ENCODE measurements at regions not wholly inside any gene's neighbourhood (a gene's known extent, or its start where the extent isn't known, plus 50 kb on each side); places are given as distances from the start of the nearest gene placed in this dataset.

DNA sequence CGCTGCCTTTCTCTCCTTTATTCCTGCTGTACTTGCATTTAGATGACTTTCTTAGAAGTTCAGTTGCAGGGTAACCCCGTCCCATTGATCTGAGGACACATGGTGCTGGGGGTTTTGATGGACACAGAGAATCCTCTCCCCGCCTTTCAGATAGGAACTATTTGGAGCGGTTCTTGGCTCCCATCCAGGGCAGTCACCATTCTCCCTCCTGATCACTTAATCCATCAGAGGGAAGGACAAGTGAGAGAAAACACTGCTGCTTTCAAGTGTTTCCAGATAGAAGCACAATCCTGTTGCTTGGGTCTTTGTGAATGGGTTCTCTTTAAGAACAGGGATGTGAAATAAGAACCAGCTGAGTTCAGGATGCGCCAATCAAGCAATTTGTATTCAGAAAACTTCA, 85.2 kb downstream of the IRX1 start:
- DNase-seq (ENCODE audit: low read depth in 1 of 2, low spot score in 1 of 2) (no peak), FAIRE-seq (no peak), ATAC-seq (no peak)
- ChIA-PET POLR2A (no interaction called here), CTCF (no interaction called here)
- Histone ChIP-seq H3K27ac (no peak overlapping the region), H3K4me1 (no peaks in the 10 kb centered on the region), H3K4me2 (no peak overlapping the region), H3K9me3 (no peaks in the 10 kb centered on the region), H3K4me3 (no peak overlapping the region)
- WGBS (ENCODE audit: missing lambda C conversion rate): 11% methylated on average over 5 of the region's 5 CpGs
- no peak for TF ChIP-seq POLR2A (IDR thresholded peaks at IDR 0.05; ENCODE audit: low read length)
- no peak for TF ChIP-seq TP53 (CRISPR knock-in tag; IDR thresholded peaks at IDR 0.05)
- TF ChIP-seq RAD21 (conservative IDR thresholded peaks at IDR 0.05 in 1 of 2, IDR thresholded peaks at IDR 0.05 in 1 of 2): no peak
- TF ChIP-seq NR3C1 (IDR thresholded peaks at IDR 0.05): no peak
- TF ChIP-seq CBX2 (IDR thresholded peaks at IDR 0.05; ENCODE audit: borderline replicate concordance, low read depth): no peak
- TF ChIP-seq ESRRA (IDR thresholded peaks at IDR 0.05; ENCODE audit: borderline replicate concordance, low read length): no peak
- TF ChIP-seq HDAC2 (IDR thresholded peaks at IDR 0.05): no peak
- TF ChIP-seq KDM5A (IDR thresholded peaks at IDR 0.05): no peak
- TF ChIP-seq HEYL (CRISPR knock-in tag; IDR thresholded peaks at IDR 0.05): no peak
- TF ChIP-seq, protein P1, sequence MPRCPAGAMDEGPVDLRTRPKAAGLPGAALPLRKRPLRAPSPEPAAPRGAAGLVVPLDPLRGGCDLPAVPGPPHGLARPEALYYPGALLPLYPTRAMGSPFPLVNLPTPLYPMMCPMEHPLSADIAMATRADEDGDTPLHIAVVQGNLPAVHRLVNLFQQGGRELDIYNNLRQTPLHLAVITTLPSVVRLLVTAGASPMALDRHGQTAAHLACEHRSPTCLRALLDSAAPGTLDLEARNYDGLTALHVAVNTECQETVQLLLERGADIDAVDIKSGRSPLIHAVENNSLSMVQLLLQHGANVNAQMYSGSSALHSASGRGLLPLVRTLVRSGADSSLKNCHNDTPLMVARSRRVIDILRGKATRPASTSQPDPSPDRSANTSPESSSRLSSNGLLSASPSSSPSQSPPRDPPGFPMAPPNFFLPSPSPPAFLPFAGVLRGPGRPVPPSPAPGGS (IDR thresholded peaks at IDR 0.05): no peak
- TF ChIP-seq HOXB5 (CRISPR knock-in tag; IDR thresholded peaks at IDR 0.05): no peak
- TF ChIP-seq CBX8 (IDR thresholded peaks at IDR 0.05): no peak
- TF ChIP-seq NFE2L2 (conservative IDR thresholded peaks at IDR 0.05; ENCODE audit: low read length): no peak
- no peak for TF ChIP-seq SREBF2 (IDR thresholded peaks at IDR 0.05)
- no peak for TF ChIP-seq POLR2AphosphoS2 (conservative IDR thresholded peaks at IDR 0.05; ENCODE audit: low read length)
- TF ChIP-seq NPAS2 (CRISPR knock-in tag; IDR thresholded peaks at IDR 0.05; ENCODE audit: borderline replicate concordance): no peak
- no peak for TF ChIP-seq ZSCAN20 (CRISPR knock-in tag; IDR thresholded peaks at IDR 0.05)
- TF ChIP-seq, protein P2, sequence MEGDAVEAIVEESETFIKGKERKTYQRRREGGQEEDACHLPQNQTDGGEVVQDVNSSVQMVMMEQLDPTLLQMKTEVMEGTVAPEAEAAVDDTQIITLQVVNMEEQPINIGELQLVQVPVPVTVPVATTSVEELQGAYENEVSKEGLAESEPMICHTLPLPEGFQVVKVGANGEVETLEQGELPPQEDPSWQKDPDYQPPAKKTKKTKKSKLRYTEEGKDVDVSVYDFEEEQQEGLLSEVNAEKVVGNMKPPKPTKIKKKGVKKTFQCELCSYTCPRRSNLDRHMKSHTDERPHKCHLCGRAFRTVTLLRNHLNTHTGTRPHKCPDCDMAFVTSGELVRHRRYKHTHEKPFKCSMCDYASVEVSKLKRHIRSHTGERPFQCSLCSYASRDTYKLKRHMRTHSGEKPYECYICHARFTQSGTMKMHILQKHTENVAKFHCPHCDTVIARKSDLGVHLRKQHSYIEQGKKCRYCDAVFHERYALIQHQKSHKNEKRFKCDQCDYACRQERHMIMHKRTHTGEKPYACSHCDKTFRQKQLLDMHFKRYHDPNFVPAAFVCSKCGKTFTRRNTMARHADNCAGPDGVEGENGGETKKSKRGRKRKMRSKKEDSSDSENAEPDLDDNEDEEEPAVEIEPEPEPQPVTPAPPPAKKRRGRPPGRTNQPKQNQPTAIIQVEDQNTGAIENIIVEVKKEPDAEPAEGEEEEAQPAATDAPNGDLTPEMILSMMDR (IDR thresholded peaks at IDR 0.05): no peak
- TF ChIP-seq SMC3 (IDR thresholded peaks at IDR 0.05): no peak

DNA sequence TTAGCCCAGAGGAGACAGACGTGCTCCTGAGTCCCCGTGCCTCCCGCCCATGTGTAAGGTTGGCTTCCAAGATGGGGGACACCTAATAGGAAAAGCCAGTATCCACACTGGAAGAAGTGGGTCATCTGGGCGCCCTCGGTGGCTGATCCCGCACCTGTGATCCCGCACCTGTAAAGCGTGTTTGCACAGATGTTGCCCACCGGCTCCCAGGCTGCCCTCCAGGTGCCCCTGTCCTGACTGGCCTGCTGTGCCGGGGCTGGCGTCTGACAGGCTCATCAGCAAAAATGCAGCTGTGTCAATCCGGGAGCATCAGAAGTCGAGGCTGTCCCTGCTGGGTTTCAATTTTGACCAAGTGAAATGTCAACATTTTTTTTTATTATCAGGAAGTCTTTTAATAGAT, 88.5 kb downstream of the IRX1 start:
- ChIA-PET POLR2A (no interaction called here), CTCF (no interaction called here)
- TF ChIP-seq MYC (IDR thresholded peaks at IDR 0.05; ENCODE audit: borderline replicate concordance, low read length) (no peak), FOSB (CRISPR knock-in tag; IDR thresholded peaks at IDR 0.05) (no peak), BHLHE40 (IDR thresholded peaks at IDR 0.05; ENCODE audit: low read depth, low read length) (no peak), POLR2A (IDR thresholded peaks at IDR 0.05; ENCODE audit: low read length) (no peak), HOXB13 (CRISPR knock-in tag; IDR thresholded peaks at IDR 0.05; ENCODE audit: low read depth) (no peak)
- TF ChIP-seq, protein P1 (IDR thresholded peaks at IDR 0.05): no peak
- TF ChIP-seq, protein P3, sequence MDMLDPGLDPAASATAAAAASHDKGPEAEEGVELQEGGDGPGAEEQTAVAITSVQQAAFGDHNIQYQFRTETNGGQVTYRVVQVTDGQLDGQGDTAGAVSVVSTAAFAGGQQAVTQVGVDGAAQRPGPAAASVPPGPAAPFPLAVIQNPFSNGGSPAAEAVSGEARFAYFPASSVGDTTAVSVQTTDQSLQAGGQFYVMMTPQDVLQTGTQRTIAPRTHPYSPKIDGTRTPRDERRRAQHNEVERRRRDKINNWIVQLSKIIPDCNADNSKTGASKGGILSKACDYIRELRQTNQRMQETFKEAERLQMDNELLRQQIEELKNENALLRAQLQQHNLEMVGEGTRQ (IDR thresholded peaks at IDR 0.05): no peak
- DNase-seq (ENCODE audit: low read depth in 1 of 2, low spot score in 1 of 2): no peak
- ATAC-seq: no peak
- 55% methylated on average over 12 of the region's 13 CpGs for WGBS (ENCODE audit: missing lambda C conversion rate)
- H3K9me3 ChIP-seq: no peaks in the 10 kb centered on the region
- no peak overlapping the region for H3K4me2 ChIP-seq
- H3K27ac ChIP-seq: no peak overlapping the region
- no peak overlapping the region for H3K4me3 ChIP-seq
- no peaks in the 10 kb centered on the region for H3K4me1 ChIP-seq
- FAIRE-seq: no peak
